HG03457 (cell line): ENCODE measurements at regions not wholly inside any gene's neighbourhood (a gene's known extent, or its start where the extent isn't known, plus 50 kb on each side); places are given as distances from the start of the nearest gene placed in this dataset.

Experiments
- ATAC-seq: cut with Tn5 transposase; IDR thresholded peaks from one replicate; pipeline ENCODE4 v1.9.1; 2021; ENCODE audit warnings: moderate number of reproducible peaks; ENCODE audit not compliant: unreplicated experiment

DNA sequence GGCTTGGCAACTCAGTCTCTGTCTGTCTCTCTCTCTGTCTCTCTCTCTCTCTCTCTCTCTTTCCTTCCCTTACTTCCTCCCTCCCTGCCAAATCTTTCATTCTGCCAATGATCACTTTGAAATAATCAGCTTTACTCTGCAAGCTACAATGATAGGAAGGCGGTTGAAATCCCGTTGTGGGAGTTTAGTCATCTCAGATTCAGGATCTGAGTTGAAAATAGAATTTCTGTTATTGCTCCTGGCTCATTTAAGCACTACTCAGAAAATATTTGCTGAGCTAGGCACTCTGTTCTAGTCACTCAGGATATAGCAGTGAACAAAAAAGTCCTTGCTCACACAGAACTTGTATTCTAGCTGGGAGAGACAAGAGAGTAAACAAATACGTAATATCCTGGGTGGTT, 56.3 kb upstream of the DCTD start:
- ATAC-seq = no peak

DNA sequence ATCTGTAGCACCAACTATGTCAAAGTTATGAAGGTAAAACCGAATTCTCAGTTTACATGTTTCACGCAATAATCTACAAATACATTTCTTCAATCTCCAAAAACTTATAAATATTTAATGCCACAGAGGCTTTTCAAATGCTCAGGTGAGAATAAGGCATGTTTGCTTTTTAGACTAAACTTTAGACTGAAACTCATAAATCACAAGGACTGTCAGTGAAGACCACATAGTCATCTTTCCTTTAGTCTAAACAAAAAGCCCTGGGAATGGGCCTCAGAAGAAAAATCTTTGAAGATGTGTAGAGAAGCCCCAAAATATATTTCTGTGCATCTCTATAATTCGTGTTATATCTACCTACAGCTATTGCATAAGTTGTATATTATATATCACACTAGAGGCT, 54.5 kb upstream of the DCTD start:
- no peak for ATAC-seq

- peak; percentile 77 for ATAC-seq
Observed at GRCh38 chr4:182969651-182970279, 52.6 kb upstream of the DCTD start.

GRCh38 chr4:182968917-182969650, 51.9 kb upstream of the DCTD start:
- peak; percentile 60 for ATAC-seq

DNA sequence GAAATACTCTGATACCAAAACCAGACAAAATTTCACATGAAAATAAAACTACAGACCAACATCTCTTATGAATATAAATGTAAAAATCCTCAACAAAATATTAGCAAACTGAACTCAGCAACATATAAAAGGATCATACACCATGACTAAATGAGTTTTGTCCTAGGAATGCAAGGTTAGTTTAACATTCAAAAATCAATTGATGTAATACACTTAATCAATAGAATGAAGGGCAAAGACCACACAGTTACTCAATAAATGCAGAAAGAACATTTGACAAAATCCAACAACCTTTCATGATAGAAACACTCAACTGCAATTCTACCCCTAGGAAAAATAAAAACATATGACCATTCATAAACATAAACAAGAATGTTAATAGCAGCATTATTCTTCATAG, 50.2 kb upstream of the DCTD start:
- no peak for ATAC-seq
